ENCODE measurements at regions not wholly inside any gene's neighbourhood (a gene's known extent, or its start where the extent isn't known, plus 50 kb on each side); places are given as distances from the start of the nearest gene placed in this dataset.

GRCh38 chr1:182120411-182121258, 59.1 kb upstream of the ZNF648 start (continued):
- TF ChIP-seq, protein P1, sequence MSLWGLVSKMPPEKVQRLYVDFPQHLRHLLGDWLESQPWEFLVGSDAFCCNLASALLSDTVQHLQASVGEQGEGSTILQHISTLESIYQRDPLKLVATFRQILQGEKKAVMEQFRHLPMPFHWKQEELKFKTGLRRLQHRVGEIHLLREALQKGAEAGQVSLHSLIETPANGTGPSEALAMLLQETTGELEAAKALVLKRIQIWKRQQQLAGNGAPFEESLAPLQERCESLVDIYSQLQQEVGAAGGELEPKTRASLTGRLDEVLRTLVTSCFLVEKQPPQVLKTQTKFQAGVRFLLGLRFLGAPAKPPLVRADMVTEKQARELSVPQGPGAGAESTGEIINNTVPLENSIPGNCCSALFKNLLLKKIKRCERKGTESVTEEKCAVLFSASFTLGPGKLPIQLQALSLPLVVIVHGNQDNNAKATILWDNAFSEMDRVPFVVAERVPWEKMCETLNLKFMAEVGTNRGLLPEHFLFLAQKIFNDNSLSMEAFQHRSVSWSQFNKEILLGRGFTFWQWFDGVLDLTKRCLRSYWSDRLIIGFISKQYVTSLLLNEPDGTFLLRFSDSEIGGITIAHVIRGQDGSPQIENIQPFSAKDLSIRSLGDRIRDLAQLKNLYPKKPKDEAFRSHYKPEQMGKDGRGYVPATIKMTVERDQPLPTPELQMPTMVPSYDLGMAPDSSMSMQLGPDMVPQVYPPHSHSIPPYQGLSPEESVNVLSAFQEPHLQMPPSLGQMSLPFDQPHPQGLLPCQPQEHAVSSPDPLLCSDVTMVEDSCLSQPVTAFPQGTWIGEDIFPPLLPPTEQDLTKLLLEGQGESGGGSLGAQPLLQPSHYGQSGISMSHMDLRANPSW (CRISPR knock-in tag; IDR thresholded peaks at IDR 0.05; ENCODE audit: borderline replicate concordance), result peak; percentile 36; the same call in 1 of the 2 replicates
- TF ChIP-seq, protein P2, sequence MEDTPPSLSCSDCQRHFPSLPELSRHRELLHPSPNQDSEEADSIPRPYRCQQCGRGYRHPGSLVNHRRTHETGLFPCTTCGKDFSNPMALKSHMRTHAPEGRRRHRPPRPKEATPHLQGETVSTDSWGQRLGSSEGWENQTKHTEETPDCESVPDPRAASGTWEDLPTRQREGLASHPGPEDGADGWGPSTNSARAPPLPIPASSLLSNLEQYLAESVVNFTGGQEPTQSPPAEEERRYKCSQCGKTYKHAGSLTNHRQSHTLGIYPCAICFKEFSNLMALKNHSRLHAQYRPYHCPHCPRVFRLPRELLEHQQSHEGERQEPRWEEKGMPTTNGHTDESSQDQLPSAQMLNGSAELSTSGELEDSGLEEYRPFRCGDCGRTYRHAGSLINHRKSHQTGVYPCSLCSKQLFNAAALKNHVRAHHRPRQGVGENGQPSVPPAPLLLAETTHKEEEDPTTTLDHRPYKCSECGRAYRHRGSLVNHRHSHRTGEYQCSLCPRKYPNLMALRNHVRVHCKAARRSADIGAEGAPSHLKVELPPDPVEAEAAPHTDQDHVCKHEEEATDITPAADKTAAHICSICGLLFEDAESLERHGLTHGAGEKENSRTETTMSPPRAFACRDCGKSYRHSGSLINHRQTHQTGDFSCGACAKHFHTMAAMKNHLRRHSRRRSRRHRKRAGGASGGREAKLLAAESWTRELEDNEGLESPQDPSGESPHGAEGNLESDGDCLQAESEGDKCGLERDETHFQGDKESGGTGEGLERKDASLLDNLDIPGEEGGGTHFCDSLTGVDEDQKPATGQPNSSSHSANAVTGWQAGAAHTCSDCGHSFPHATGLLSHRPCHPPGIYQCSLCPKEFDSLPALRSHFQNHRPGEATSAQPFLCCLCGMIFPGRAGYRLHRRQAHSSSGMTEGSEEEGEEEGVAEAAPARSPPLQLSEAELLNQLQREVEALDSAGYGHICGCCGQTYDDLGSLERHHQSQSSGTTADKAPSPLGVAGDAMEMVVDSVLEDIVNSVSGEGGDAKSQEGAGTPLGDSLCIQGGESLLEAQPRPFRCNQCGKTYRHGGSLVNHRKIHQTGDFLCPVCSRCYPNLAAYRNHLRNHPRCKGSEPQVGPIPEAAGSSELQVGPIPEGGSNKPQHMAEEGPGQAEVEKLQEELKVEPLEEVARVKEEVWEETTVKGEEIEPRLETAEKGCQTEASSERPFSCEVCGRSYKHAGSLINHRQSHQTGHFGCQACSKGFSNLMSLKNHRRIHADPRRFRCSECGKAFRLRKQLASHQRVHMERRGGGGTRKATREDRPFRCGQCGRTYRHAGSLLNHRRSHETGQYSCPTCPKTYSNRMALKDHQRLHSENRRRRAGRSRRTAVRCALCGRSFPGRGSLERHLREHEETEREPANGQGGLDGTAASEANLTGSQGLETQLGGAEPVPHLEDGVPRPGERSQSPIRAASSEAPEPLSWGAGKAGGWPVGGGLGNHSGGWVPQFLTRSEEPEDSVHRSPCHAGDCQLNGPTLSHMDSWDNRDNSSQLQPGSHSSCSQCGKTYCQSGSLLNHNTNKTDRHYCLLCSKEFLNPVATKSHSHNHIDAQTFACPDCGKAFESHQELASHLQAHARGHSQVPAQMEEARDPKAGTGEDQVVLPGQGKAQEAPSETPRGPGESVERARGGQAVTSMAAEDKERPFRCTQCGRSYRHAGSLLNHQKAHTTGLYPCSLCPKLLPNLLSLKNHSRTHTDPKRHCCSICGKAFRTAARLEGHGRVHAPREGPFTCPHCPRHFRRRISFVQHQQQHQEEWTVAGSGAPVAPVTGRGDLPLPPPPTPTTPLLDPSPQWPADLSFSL (CRISPR knock-in tag; IDR thresholded peaks at IDR 0.05), result no peak
- TF ChIP-seq SALL1 (CRISPR knock-in tag; IDR thresholded peaks at IDR 0.05), result peak; percentile 86
- peak; percentile 91 for TF ChIP-seq ARID5B (CRISPR knock-in tag; IDR thresholded peaks at IDR 0.05)
- TF ChIP-seq MXI1 (IDR thresholded peaks at IDR 0.05; ENCODE audit: borderline replicate concordance, low read depth, low read length), result no peak; the same call in 2 of the 3 replicates
- TF ChIP-seq, protein P3, sequence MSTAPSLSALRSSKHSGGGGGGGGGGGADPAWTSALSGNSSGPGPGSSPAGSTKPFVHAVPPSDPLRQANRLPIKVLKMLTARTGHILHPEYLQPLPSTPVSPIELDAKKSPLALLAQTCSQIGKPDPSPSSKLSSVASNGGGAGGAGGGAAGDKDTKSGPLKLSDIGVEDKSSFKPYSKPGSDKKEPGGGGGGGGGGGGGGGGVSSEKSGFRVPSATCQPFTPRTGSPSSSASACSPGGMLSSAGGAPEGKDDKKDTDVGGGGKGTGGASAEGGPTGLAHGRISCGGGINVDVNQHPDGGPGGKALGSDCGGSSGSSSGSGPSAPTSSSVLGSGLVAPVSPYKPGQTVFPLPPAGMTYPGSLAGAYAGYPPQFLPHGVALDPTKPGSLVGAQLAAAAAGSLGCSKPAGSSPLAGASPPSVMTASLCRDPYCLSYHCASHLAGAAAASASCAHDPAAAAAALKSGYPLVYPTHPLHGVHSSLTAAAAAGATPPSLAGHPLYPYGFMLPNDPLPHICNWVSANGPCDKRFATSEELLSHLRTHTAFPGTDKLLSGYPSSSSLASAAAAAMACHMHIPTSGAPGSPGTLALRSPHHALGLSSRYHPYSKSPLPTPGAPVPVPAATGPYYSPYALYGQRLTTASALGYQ (CRISPR knock-in tag; IDR thresholded peaks at IDR 0.05), result peak; percentile 76; the same call in 1 of the 2 replicates
- TF ChIP-seq ATM (IDR thresholded peaks at IDR 0.05; ENCODE audit: borderline replicate concordance), result no peak
- TF ChIP-seq SMAD9 (CRISPR knock-in tag; IDR thresholded peaks at IDR 0.05), result no peak
- no peak for TF ChIP-seq ZNF296 (CRISPR knock-in tag; conservative IDR thresholded peaks at IDR 0.05)
- TF ChIP-seq MAFF (IDR thresholded peaks at IDR 0.05; ENCODE audit: low read depth, low read length), result no peak
- no peak for TF ChIP-seq HNF1B (CRISPR knock-in tag; IDR thresholded peaks at IDR 0.05)
